Tibial artery (tissue), 4 donors: ENCODE measurements at regions not wholly inside any gene's neighbourhood (a gene's known extent, or its start where the extent isn't known, plus 50 kb on each side); places are given as distances from the start of the nearest gene placed in this dataset.

Experiments used
- DNase-seq, 2 donors: peaks; one replicate each; pipeline ENCODE4 v3.0.0-alpha.2; 2019
- H3K27ac ChIP-seq, 2 donors: fragments of 200-600 bp; sonication (generic) in 1 of 2; 1 replicate in 1 of 2; 2 replicates in 1 of 2; pipeline ENCODE4 v1.5.1; 2018 to 2019; ENCODE audit warnings: mild to moderate bottlenecking in 1 of 2
- H3K27me3 ChIP-seq, 2 donors: fragments of 200-600 bp; sonication (generic) in 1 of 2; one replicate each; pipeline versions ENCODE4 v1.5.1 to v1.6.0; 2016 to 2019
- H3K36me3 ChIP-seq, 3 donors: fragments of 200-600 bp; sonication (generic) in 2 of 3; one replicate each; pipeline ENCODE4 v1.5.1; 2016 to 2019; ENCODE audit warnings: mild to moderate bottlenecking in 2 of 3
- H3K4me1 ChIP-seq, 4 donors: fragments of 200-600 bp; sonication (generic) in 2 of 4; 1 replicate in 3 of 4; 2 replicates in 1 of 4; pipeline ENCODE4 v1.5.1; 2016 to 2019
- H3K4me3 ChIP-seq, 2 donors: fragments of 200-600 bp; sonication (generic) in 1 of 2; 1 replicate in 1 of 2; 2 replicates in 1 of 2; pipeline ENCODE4 v1.5.1; 2018 to 2019; ENCODE audit warnings: mild to moderate bottlenecking in 2 of 2
- H3K9me3 ChIP-seq, 3 donors: fragments of 200-600 bp; sonication (generic) in 1 of 3; one replicate each; pipeline ENCODE4 v1.5.1; 2016 to 2019
- intact Hi-C: fragments of 100-400 bp; cut with DNase I; formaldehyde crosslinking; loops from one replicate; pipeline ENCODE4 v1.15.0; 2023; ENCODE audit warnings: low total_unique reads
- TF ChIP-seq, protein P1 (sequence below), 2 experiments: fragments of 200-600 bp in 1 of 2; fragments of 450-650 bp in 1 of 2; IDR thresholded peaks; one replicate each; pipeline ENCODE4 v1.5.1; 2017 to 2019; ENCODE audit warnings: antibody characterized with exemption in 2 of 2, mild to moderate bottlenecking in 1 of 2, moderate library complexity in 1 of 2

GRCh38 chrX:144333429-144333828 lies 449.6 kb downstream of the UBE2NL start:
- H3K4me3 ChIP-seq: no peak overlapping the region
- no peaks in the 10 kb centered on the region for H3K4me1 ChIP-seq
- no peak for DNase-seq
- TF ChIP-seq, protein P1, sequence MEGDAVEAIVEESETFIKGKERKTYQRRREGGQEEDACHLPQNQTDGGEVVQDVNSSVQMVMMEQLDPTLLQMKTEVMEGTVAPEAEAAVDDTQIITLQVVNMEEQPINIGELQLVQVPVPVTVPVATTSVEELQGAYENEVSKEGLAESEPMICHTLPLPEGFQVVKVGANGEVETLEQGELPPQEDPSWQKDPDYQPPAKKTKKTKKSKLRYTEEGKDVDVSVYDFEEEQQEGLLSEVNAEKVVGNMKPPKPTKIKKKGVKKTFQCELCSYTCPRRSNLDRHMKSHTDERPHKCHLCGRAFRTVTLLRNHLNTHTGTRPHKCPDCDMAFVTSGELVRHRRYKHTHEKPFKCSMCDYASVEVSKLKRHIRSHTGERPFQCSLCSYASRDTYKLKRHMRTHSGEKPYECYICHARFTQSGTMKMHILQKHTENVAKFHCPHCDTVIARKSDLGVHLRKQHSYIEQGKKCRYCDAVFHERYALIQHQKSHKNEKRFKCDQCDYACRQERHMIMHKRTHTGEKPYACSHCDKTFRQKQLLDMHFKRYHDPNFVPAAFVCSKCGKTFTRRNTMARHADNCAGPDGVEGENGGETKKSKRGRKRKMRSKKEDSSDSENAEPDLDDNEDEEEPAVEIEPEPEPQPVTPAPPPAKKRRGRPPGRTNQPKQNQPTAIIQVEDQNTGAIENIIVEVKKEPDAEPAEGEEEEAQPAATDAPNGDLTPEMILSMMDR (IDR thresholded peaks at IDR 0.05): no peak
- no peaks in the 10 kb centered on the region for H3K36me3 ChIP-seq
- no peaks in the 10 kb centered on the region for H3K27me3 ChIP-seq
- no peaks in the 10 kb centered on the region for H3K9me3 ChIP-seq
- intact Hi-C loops: no loop called here
- H3K27ac ChIP-seq: no peak overlapping the region

DNA sequence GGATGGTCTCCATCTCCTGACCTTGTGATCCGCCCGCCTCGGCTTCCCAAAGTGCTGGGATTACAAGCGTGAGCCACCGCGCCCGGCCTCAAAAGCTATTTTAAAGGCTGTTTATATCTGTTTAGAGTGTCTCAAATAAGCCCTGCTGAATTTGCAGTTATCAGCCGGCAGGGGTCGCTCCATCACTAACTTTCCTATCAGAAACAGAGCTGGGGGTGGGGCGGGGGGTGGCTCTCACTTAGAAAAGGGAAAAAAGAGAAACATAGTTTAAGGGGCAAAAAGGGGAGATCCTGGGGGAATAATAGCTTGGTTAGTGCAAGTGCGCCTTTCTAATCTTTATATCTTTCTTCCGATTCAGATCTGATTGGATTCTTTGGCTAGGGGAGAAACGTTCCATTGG lies 450.7 kb downstream of the UBE2NL start:
- H3K36me3 ChIP-seq: no peaks in the 10 kb centered on the region
- no peak overlapping the region for H3K4me3 ChIP-seq
- no peak overlapping the region for H3K27ac ChIP-seq
- TF ChIP-seq, protein P1 (IDR thresholded peaks at IDR 0.05): no peak
- intact Hi-C loops: no loop called here
- H3K9me3 ChIP-seq: no peaks in the 10 kb centered on the region
- H3K4me1 ChIP-seq: no peaks in the 10 kb centered on the region
- no peak for DNase-seq
- no peaks in the 10 kb centered on the region for H3K27me3 ChIP-seq

GRCh38 chrX:144335402-144335801 lies 451.5 kb downstream of the UBE2NL start:
- Histone ChIP-seq H3K27ac (no peak overlapping the region), H3K9me3 (no peaks in the 10 kb centered on the region), H3K27me3 (no peaks in the 10 kb centered on the region), H3K4me3 (no peak overlapping the region), H3K36me3 (no peaks in the 10 kb centered on the region), H3K4me1 (no peaks in the 10 kb centered on the region)
- no peak for DNase-seq
- intact Hi-C loops: no loop called here
- TF ChIP-seq, protein P1 (IDR thresholded peaks at IDR 0.05): no peak

- Histone ChIP-seq H3K27me3 (no peaks in the 10 kb centered on the region), H3K27ac (no peak overlapping the region), H3K9me3 (no peaks in the 10 kb centered on the region), H3K4me1 (no peaks in the 10 kb centered on the region), H3K4me3 (no peak overlapping the region), H3K36me3 (no peaks in the 10 kb centered on the region)
- intact Hi-C loops: no loop called here
- TF ChIP-seq, protein P1 (IDR thresholded peaks at IDR 0.05): no peak
- DNase-seq: no peak
Observed at GRCh38 chrX:144379156-144379555, 495.3 kb downstream of the UBE2NL start.

- DNase-seq: no peak
- Histone ChIP-seq H3K9me3 (no peaks in the 10 kb centered on the region), H3K36me3 (no peaks in the 10 kb centered on the region), H3K4me1 (no peaks in the 10 kb centered on the region), H3K27me3 (no peaks in the 10 kb centered on the region), H3K27ac (no peak overlapping the region), H3K4me3 (no peak overlapping the region)
- TF ChIP-seq, protein P1 (IDR thresholded peaks at IDR 0.05): no peak
- intact Hi-C loops: no loop called here
Observed at GRCh38 chrX:144388738-144389137, 504.9 kb downstream of the UBE2NL start.
